GM19324 (cell line): ENCODE measurements at regions not wholly inside any gene's neighbourhood (a gene's known extent, or its start where the extent isn't known, plus 50 kb on each side); places are given as distances from the start of the nearest gene placed in this dataset.
"Not testable (repeated sequence)": the region's sequence is repeated elsewhere in the genome, so short reads cannot be mapped to it uniquely, and the experiment has no call there.

Experiments
- ATAC-seq: cut with Tn5 transposase; IDR thresholded peaks from one replicate; pipeline ENCODE4 v1.9.1; 2021; ENCODE audit warnings: mild to moderate bottlenecking, moderate library complexity; ENCODE audit not compliant: unreplicated experiment, low FRiP score

DNA sequence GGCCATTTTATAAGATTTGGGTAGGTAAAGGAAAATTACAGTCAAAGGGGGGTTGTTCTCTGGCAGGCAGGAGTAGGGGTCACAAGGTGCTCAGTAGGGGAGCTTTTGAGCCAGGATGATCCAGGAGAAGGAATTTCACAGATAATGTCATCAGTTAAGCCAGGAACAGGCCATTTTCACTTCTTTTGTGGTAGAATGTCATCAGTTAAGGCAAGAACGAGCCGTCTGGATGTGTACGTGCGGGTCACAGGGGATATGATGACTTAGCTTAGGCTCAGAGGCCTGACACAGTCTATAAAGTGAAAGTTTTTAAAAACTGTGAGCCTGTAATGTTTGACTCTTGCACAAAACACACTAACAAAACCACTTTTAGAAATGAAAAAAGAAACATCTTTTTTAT is 1371.3 kb upstream of the RAG2 start:
- not testable (repeated sequence) for ATAC-seq

DNA sequence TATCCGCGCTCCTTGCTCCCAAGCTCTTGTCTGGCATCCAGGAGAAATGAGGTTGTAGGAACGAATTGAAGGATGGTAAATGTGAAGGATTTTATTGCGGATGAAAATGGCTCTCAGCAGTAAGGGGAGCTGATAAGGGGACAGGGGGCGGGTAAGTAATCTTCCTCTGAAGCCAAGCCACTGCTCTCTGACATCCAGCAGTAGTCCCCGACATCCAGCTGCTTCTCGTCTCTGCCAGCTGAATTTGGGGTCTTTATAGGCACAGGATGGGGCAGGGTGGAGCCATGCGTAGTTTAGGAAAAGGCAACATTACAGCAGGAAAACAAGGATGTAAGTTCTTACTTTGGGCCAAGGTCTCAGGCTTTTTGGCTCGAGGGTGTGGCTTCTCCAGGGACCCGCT is 1370.1 kb upstream of the RAG2 start:
- ATAC-seq = no peak

DNA sequence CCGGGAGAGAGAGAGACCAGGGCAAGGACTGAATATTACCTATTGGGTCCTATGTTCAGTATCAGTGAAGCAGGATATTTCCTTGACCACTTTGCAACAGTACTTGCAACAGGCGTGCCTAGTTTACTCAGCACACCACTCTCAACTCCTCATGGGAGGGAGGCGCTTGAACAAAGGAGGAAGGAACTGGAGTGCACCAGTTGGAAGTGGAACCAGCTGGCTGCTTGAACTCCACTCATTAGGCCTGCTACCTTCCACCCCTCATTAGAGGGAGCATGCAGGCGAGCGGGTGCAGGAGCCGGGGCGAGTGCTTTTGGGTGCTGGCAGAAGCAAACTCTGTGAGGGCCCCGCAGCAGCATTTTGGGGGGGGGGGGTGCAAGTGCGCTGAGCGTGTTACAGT is 1369.6 kb upstream of the RAG2 start:
- no peak for ATAC-seq

DNA sequence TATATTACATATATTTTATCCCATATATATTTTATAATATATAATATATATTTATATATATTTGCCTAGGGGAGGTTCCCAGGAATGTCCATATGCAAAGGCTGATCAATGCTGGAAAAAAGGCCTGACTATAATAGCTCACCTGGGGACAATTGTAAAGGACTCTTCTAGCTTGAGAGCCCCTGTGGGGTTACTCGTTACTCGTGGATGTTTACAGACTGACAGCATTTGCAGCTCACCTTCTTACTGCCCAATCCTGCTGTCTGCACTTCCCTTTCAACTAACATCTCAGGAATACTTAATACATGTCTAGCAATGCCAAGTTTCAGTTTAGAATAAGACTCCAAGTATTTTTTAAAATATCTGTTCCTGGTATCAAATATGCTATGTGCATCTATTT is 1365.4 kb upstream of the RAG2 start:
- ATAC-seq = no peak

DNA sequence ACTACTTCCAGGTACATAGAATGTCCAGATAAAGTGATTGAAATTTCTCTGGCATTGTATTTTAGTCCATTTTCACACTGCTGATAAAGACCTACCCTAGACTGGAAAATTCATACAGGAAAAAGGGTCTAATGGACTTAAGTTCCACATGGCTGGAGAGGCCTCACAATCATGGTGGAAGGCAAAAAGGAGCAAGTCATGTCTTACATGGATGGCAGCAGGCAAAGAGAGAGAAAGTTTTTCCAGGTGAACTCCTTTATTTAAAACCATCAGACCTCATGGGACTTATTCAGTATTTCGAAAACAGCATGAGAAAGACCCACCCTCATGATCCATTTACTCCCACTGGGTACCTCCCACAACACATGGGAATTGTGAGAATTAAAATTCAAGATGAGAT is 1359.7 kb upstream of the RAG2 start:
- no peak for ATAC-seq

DNA sequence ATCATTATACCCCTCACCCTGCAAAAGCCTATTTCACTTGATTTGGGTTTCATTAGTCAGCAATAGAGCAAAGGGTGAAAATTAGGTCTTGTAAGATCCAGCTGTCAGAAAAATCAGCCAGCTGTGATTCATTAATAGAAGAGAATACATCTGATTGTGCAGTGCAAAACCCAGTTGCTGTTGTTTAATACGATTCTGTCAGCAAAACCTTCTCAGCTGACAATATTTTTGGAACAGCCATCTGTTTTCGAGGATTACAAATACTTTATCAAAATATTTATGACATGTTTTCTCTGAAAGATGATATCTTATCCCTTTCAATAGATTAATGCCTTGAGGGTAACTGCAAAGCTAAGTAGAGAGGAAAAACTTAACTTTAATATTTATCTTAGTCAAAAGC is 1354.0 kb upstream of the RAG2 start:
- ATAC-seq = no peak

DNA sequence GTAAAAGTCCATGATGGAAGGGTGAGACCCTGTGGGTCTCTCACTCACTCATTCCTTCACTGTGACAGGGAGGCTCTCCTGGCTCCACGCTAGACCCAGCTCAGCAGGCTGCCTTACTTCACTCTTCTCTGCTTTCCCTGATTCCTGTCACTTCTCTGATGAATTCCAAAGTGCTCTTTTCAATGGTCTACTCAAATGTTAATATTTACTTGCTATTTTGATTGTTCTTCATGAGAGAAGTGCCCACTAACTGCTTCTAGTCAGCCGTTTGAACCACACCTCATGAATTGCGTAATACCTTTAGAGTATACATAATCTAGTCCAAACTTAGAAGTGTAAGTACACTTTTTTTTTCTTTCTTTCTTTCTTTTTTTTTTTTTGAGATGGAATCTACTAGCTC is 1350.2 kb upstream of the RAG2 start:
- ATAC-seq = no peak

DNA sequence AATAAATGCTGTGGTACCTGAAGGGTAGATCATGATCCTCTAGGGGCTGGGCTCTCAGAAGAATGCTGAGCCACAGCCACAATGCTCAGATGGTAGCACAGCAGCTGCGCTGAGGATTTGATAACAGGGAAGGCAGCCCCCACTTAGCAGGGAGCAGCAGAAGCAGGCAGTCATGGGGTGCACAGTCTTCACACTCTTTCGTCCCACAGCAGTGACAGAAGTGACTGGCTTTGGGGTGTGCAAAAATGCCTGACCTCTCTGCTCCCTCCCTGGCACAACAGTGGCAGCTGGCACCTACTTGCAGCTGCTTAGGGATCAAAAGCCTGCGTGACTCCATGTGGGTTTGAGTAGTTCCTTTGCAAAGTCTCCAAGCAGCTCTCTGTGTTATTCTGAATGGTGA is 1349.8 kb upstream of the RAG2 start:
- ATAC-seq = no peak

DNA sequence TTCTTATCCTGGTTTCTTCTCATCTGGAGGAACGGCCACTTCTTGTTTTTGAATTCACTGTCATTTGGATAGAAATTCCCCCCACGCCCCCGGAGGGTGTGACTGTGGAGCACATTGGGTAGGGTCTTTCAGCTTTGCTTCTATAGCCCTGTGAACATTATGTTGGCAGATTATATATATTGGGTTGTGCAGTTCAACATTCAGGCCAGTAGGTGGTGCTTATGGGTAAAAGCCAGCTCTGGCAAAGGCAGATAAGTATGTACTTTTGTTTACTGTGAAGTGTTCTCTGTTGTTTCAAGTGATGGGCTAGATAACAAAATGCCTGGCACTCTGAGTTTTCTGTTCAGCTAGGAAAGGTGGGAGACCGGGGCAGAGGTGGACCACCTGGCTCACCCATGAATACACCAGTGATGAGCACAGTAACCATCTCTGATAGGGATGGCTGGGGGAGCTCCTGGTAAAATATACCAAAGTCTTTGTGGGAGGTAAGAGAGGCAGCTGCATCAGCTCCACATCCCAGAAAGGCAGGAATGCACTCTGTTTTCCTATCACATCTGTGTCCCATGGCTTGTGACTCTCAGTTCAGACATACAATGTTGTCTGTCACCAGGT is 1348.2 kb upstream of the RAG2 start:
- ATAC-seq = no peak

DNA sequence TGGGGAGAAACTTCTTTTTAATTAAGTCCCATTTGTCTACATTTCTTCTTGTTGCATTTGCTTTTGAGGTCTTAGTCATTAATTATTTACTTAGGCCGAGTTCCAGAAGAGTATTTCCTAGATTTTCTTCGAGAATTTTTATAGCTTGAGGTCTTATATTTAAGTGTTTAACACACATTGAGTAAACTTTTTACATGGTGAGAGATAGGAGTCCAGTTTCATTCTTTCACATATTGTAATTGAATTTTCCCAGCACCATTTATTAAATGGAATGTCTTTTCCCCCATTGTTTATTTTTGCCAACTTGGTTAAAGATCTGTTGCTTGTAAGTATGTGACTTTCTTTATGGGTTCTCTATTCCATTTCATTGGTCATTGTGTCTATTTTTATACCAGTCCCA is 1344.0 kb upstream of the RAG2 start:
- no peak for ATAC-seq

DNA sequence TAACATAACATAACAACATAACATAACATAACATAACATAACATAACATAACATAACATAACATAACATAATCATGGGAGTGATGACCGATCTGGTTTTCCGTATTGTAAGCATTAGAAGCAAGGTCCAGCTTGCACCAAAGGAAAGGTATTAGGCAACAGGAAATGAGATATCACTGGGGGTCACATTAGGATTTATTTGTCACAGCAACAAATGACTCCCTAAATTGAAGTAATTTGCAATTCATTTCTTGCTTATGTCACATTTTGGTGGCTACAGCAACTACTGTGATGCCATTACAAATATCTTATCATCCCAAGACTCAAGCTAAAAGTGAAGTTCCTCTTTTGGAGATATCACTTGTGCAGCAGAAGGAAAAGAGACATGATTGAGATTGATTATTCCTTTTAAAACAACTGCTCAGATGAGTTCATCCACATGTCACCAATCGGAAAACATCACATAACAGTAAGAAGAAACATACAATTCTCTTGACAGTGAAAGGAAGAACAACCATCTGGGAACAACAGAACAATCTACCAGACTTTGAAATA is 1331.1 kb upstream of the RAG2 start:
- no peak for ATAC-seq

DNA sequence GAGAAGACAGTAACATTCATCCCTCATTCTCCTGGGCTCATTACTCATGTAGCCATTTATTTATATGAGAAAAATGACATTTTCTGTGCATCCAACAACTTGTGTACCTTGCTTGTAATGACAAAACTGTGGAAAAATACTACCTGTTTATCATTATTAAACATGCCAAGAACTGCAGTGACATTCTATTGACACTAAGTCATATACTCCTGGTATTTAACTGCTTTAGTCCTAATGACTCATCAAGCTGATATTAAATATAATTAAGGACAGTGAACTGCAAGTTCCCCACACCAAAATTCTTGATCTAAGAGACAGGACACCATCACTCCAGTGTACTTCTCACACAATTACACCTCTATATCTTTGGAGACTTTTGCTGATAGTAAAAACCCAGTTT is 1328.7 kb upstream of the RAG2 start:
- no peak for ATAC-seq

DNA sequence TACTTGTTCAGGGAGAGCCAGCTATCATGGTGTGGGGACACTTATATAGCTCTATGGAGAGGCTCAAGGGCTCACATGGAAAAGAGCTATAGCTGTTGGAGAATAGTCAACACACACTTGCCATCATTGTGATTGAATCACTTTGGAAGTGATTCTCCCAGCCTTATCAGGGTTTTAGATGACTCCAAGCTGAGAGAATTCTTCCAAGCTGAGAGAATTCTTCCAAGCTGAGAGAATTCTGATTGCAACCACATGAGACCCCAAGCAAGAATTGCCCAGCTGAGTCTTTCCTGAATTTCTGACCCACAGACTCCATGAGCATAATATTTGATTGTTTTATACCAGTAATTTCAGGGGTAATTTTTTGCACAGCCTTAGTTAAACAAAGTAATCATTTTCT is 1318.3 kb upstream of the RAG2 start:
- ATAC-seq = no peak

DNA sequence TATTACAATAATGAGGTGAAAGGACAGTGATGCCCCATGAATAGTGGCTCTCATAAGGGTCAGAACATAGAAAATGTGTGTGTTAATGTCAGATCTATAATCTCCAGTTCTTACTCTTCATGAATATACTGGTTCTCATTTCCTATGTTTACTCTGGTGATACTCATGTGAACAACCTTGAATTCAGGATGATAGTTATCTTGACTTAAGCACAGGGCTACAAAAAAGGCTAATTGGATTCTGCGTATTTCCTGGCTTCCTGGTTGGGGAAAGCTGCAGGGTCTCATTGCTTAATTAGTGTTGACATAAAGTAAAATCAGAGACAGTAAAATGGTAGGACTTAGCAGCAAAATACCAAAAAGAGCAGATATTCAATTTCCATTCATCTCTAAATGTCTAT is 1316.8 kb upstream of the RAG2 start:
- ATAC-seq = no peak

DNA sequence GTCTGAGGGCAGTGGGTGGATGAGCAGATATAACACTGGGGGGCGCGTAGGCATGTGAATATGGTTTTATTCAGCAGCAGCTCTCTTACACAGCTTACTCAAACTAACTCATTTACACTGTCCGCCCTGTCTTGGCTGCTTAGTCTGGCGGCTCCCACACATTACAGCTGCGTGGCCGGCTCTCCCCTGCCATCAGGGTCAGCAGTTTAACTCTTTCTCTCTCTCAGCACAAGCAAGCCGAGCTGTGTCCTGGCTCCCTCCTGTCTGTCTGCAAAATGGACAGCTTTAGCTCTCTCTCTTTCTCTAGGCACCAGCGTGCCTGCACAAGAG is 1310.1 kb upstream of the RAG2 start:
- ATAC-seq = no peak

DNA sequence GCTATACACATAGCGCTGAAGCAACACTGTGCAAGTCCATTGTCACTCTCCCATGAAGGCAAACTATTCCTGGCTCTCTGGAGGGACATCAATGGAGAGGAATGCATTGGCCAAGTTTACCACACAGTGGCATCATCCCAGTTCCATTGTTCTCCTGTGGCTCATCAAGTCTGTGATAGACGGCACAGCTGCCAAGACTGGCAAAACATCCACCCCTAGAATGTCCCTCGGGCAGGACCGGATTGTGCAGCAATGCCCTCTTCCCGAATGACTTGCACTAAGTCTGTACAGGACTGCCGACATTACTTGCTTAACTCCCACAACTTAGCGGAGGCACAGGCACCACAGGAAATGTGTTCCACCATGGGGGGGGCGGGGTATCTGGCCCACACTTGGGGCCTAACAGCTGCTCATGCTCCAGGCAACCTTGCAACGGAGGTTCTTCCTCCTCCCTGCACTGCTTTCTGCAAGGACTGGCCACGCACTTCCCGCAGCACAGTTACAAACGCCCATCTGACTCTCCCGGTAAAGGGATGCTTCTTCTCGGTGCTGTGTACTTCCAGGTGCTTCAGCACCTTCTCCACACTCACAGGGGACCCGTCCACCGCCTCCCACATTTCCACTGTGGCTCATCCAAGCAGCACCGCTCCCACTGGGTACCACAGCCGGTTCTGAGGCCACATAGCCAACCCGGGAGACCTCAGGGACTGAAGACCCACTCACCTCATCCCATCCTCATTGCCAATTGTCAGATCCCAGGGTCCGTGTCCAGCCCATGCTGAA is 1309.6 kb upstream of the RAG2 start:
- no peak for ATAC-seq

DNA sequence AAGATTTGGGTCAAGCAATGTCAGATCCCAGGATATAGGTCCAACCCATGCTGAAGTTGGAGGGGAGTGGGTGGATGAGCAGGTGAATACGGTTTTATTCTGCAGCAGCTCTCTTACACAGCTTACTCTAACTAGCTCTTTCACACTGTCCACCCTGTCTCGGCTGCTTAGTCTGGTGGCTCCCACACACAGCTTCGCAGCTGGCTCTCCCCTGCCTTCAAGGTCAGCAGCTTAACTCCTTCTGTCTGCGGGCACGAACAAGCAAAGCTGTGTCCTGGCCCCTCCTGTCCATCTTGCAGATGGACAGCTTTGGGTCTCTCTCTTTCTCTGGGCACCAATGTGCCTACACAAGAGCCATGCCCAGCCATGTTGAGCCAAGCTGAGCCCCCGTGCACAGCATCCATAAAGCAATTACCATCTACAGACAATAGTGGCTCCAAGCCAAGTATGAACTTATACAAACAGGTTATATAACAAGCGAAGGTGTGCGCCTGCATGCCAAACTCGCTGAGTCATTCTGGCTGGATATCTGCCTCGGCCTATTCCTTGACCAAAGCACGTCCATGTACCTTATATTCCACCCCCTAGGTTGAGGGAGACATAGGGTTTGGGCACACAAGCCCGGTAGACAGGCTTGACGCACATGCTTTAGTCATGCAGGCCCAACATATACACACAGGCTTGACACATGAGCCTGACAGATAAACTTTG is 1307.8 kb upstream of the RAG2 start:
- no peak for ATAC-seq

DNA sequence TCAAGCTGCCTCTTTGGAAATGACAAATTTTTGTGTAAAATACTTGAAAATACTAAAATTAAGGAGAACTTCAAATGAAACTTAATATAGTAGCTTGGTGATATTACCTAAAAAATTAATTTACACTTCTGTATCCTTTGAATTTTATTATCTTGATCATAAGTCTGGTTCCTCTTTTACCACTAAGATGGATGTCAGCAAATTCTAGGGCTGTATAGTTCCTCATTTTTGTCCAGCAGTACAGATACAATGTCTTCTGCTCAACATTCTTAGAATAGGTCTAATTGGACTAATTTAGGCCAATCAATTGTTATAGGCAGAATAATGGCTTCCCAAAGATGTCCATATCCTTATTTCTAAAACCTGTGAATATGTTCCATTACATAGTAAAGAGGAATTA is 1298.0 kb upstream of the RAG2 start:
- no peak for ATAC-seq

DNA sequence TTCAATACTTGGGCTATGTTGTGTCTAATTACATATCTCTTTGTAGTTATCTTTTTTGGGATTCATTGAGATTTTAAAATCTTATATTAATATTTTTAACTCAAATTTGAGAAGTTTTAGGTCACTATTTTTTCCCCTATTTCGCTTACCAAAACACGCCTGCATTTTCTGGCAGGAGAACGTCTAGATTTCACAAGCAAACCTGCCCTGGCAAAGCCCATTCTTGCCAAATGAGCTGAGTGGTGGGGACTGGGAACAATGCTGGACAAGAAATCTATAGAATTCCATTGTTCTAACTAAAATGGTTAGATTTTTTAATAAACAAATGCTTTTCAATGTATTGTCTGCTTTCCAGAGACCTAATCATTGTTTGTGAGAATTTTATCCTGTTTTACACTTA is 1283.7 kb upstream of the RAG2 start:
- no peak for ATAC-seq

DNA sequence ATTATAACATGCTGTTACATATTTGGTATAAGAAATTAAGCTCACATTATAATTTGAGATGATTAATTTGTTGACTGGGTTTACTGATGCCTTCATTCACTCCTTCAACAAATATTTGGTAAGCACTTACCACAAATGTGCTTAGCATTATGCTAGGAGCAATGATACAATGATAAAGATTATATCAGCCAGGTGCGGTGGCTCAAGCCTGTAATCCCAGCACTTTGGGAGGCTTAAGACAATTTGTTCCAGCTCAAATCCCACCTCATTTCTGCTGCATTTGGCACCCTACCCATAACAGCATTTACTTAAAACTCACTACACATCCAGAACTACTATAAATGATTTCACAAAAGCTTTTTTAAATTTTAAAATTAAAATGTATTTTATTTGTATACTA is 1263.6 kb upstream of the RAG2 start:
- no peak for ATAC-seq

DNA sequence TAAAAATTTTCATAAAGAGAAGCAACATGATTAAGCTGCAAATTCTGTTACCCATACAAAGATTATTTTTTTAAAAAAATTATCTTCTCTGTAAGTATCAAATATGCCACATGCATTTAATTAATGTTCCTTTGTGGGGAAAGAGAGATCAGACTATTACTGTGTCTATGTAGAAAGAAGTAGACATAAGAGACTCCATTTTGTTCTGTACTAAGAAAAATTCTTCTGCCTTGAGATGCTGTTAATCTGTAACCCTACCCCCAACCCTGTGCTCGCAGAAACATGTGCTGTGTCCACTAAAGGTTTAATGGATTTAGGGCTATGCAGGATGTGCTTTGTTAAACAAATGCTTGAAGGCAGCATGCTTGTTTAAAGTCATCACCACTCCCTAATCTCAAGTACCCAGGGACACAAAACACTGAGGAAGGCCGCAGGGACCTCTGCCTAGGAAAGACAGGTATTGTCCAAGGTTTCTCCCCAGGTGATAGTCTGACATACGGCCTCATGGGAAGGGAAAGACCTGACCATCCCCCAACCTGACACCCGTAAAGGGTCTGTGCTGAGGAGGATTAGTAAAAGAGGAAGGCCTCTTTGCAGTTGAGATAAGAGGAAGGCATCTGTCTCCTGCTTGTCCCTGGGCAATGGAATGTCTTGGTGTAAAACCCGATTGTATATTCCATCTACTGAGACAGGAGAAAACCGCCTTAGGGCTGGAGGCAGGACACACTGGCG is 1260.9 kb upstream of the RAG2 start:
- ATAC-seq = not testable (repeated sequence)
